K562 (cell line): ENCODE measurements at regions not wholly inside any gene's neighbourhood (a gene's known extent, or its start where the extent isn't known, plus 50 kb on each side); places are given as distances from the start of the nearest gene placed in this dataset.
A peak's percentile ranks its signal among the peaks of the same experiment; 100 is the strongest.

ENCODE experiments used
- ADNP ChIP-seq: fragments of 200-800 bp; sonication (Bioruptor generic); IDR thresholded peaks from 2 replicates; pipeline ENCODE4 v1.6.1; 2016; ENCODE audit warnings: missing genetic modification characterization, missing compliant biosample characterization
- ATF7 ChIP-seq: fragments of 450-650 bp; IDR thresholded peaks from 2 replicates; pipeline ENCODE4 v1.7.1; 2014; ENCODE audit warnings: mild to moderate bottlenecking, moderate library complexity
- CREM ChIP-seq: IDR thresholded peaks from 2 replicates; pipeline ENCODE4 v1.6.1; 2014; ENCODE audit warnings: antibody characterized with exemption, low read depth
- E2F6 ChIP-seq, 2 experiments: IDR thresholded peaks; 2 replicates each; pipeline ENCODE4 v1.6.1; 2011; ENCODE audit warnings: borderline replicate concordance in 1 of 2, control low read depth in 1 of 2, low read depth in 1 of 2, low read length in 1 of 2, mild to moderate bottlenecking in 1 of 2, mixed read lengths in 1 of 2, moderate library complexity in 1 of 2; ENCODE audit not compliant: insufficient read depth in 1 of 2, insufficient read length in 1 of 2, poor library complexity in 1 of 2, severe bottlenecking in 1 of 2; ENCODE audit errors: extremely low read depth in 1 of 2
- EGR1 ChIP-seq: fragments of 450-650 bp; conservative IDR thresholded peaks from 2 replicates; pipeline ENCODE4 v1.6.1; 2017; ENCODE audit warnings: mild to moderate bottlenecking
- HLTF ChIP-seq: fragments of 450-650 bp; IDR thresholded peaks from 2 replicates; pipeline ENCODE4 v1.6.1; 2016
- MAFF ChIP-seq: IDR thresholded peaks from 2 replicates; pipeline ENCODE4 v1.6.1; 2012; ENCODE audit warnings: low read length, improper control_type of control experiment
- MEIS2 ChIP-seq: fragments of 450-650 bp; IDR thresholded peaks from 2 replicates; pipeline ENCODE4 v1.6.1; 2014; ENCODE audit warnings: mild to moderate bottlenecking; ENCODE audit not compliant: partially characterized antibody
- MXI1 ChIP-seq: IDR thresholded peaks from 2 replicates; pipeline ENCODE4 v1.6.1; 2011; ENCODE audit warnings: low read depth, mild to moderate bottlenecking, improper control_type of control experiment, low read length
- PHF21A ChIP-seq: fragments of 450-650 bp; IDR thresholded peaks from 2 replicates; pipeline ENCODE4 v1.6.1; 2017; ENCODE audit warnings: low read depth, borderline replicate concordance
- RBM22 ChIP-seq: fragments of 200-400 bp; formaldehyde crosslinking; IDR thresholded peaks from 2 replicates; pipeline ENCODE4 v1.6.1; 2018; ENCODE audit warnings: low read length, low read depth; ENCODE audit not compliant: poor library complexity, severe bottlenecking
- SREBF1 ChIP-seq: fragments of 150-350 bp; IDR thresholded peaks from 2 replicates; pipeline ENCODE4 v1.6.1; 2014; ENCODE audit warnings: antibody characterized with exemption, low read depth, low read length, borderline replicate concordance
- SREBF2 ChIP-seq: sonication (generic); formaldehyde crosslinking; IDR thresholded peaks from 2 replicates; pipeline ENCODE4 v1.4.0; 2020; ENCODE audit warnings: mild to moderate bottlenecking, missing genetic modification reagents
- TFAM ChIP-seq: fragments of 250-450 bp; sonication (Bioruptor Pico); conservative IDR thresholded peaks from 2 replicates; pipeline ENCODE4 v1.5.0; 2021; ENCODE audit warnings: mild to moderate bottlenecking, moderate library complexity
- THAP7 ChIP-seq: fragments of 250-450 bp; sonication (Bioruptor Pico); IDR thresholded peaks from 2 replicates; pipeline ENCODE4 v1.5.0; 2021
- ZBTB8A ChIP-seq: fragments of 450-650 bp; IDR thresholded peaks from 2 replicates; pipeline ENCODE4 v1.6.1; 2018; ENCODE audit warnings: mild to moderate bottlenecking, moderate library complexity; ENCODE audit not compliant: partially characterized antibody
- ZFP36 ChIP-seq: fragments of 150-350 bp; IDR thresholded peaks from 2 replicates; pipeline ENCODE4 v1.6.1; 2018; ENCODE audit warnings: low read length, low read depth; ENCODE audit not compliant: partially characterized antibody
- ZNF398 ChIP-seq: fragments of 250-450 bp; sonication (Bioruptor Pico); IDR thresholded peaks from 2 replicates; pipeline ENCODE4 v1.8.0; 2021; ENCODE audit warnings: moderate library complexity, mild to moderate bottlenecking, inconsistent platforms
- ZSCAN32 ChIP-seq: fragments of 450-650 bp; formaldehyde crosslinking; IDR thresholded peaks from 2 replicates; pipeline ENCODE4 v1.4.0; 2020; ENCODE audit warnings: mild to moderate bottlenecking, moderate library complexity
- TF ChIP-seq, protein P1 (sequence below): fragments of 250-450 bp; sonication (Bioruptor Pico); IDR thresholded peaks from 2 replicates; pipeline ENCODE4 v1.4.0; 2020; ENCODE audit warnings: borderline replicate concordance
- TF ChIP-seq, protein P2 (sequence below): sonication (generic); IDR thresholded peaks from 2 replicates; pipeline ENCODE4 v1.6.1; 2016
- TF ChIP-seq, protein P3 (sequence below): fragments of 450-650 bp; formaldehyde crosslinking; IDR thresholded peaks from 2 replicates; pipeline ENCODE4 v1.4.0; 2020; ENCODE audit warnings: mild to moderate bottlenecking, moderate library complexity

DNA sequence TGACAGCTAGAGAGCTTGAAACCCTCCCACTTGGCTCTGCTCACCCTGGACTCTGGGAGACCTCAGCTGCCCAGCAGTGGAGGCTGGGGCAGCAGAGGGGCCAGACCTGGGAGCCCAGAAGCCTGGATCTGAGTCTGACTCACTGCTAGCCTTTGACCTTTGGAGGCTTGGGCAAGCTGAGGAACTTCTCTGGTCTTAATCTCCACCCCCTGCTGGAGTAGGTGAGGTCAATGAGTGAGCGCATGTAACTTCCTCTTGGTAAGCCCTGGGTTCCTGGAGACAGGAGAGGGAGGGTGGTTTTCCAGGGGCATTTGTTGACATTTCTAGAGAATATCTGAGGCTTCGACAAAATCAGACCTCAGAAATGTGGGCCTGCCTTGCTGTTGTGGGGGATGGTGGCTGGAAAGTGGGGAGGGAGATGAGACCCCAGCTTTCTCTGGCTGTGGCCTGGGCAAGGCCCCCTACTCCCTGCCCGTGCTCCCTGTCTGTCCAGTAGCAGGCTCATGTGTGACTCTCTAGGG, 73.0 kb upstream of the YWHAQ start (continued):
- TF ChIP-seq ZNF398 (CRISPR knock-in tag) (no peak), ZFP36 (peak; percentile 5), THAP7 (no peak), ATF7 (peak; percentile 75; the same call in 1 of the 2 replicates), SREBF1 (no peak), MEIS2 (no peak), ZSCAN32 (CRISPR knock-in tag) (no peak), CREM (peak; percentile 63), RBM22 (no peak), EGR1 (peak; percentile 10; the same call in 1 of the 2 replicates), MXI1 (no peak), ZBTB8A (no peak), E2F6 (IDR thresholded peaks at IDR 0.05; ENCODE audit: borderline replicate concordance in 1 of 2, extremely low read depth in 1 of 2, insufficient read depth in 1 of 2, insufficient read length in 1 of 2, low read depth in 1 of 2, low read length in 1 of 2, poor library complexity in 1 of 2, severe bottlenecking in 1 of 2) (peak in 1 of 2 experiments; percentile 53), TFAM (no peak), MAFF (no peak), ADNP (tag) (no peak), HLTF (no peak), SREBF2 (CRISPR knock-in tag) (0 out of 2 replicates have a peak, but pooled peaks have one; percentile 47), PHF21A (no peak)
- TF ChIP-seq, protein P1, sequence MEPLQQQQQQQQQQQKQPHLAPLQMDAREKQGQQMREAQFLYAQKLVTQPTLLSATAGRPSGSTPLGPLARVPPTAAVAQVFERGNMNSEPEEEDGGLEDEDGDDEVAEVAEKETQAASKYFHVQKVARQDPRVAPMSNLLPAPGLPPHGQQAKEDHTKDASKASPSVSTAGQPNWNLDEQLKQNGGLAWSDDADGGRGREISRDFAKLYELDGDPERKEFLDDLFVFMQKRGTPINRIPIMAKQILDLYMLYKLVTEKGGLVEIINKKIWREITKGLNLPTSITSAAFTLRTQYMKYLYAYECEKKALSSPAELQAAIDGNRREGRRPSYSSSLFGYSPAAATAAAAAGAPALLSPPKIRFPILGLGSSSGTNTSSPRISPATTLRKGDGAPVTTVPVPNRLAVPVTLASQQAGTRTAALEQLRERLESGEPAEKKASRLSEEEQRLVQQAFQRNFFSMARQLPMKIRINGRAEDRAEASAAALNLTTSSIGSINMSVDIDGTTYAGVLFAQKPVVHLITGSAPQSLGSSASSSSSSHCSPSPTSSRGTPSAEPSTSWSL (CRISPR knock-in tag), result no peak
- TF ChIP-seq, protein P2, sequence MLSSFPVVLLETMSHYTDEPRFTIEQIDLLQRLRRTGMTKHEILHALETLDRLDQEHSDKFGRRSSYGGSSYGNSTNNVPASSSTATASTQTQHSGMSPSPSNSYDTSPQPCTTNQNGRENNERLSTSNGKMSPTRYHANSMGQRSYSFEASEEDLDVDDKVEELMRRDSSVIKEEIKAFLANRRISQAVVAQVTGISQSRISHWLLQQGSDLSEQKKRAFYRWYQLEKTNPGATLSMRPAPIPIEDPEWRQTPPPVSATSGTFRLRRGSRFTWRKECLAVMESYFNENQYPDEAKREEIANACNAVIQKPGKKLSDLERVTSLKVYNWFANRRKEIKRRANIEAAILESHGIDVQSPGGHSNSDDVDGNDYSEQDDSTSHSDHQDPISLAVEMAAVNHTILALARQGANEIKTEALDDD, result peak; percentile 78; the same call in 1 of the 2 replicates
- TF ChIP-seq, protein P3, sequence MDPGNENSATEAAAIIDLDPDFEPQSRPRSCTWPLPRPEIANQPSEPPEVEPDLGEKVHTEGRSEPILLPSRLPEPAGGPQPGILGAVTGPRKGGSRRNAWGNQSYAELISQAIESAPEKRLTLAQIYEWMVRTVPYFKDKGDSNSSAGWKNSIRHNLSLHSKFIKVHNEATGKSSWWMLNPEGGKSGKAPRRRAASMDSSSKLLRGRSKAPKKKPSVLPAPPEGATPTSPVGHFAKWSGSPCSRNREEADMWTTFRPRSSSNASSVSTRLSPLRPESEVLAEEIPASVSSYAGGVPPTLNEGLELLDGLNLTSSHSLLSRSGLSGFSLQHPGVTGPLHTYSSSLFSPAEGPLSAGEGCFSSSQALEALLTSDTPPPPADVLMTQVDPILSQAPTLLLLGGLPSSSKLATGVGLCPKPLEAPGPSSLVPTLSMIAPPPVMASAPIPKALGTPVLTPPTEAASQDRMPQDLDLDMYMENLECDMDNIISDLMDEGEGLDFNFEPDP (CRISPR knock-in tag), result no peak
